PFSK-1 (cell line): ENCODE measurements at regions not wholly inside any gene's neighbourhood (a gene's known extent, or its start where the extent isn't known, plus 50 kb on each side); places are given as distances from the start of the nearest gene placed in this dataset.

Experiments used
- FOXP2 ChIP-seq: optimal IDR thresholded peaks from 2 replicates; pipeline ENCODE3; 2011; ENCODE audit warnings: borderline replicate concordance, control low read depth, inconsistent platforms; ENCODE audit not compliant: insufficient read depth; ENCODE audit errors: extremely low read length, extremely low read depth
- POLR2AphosphoS5 ChIP-seq: IDR thresholded peaks from 2 replicates; pipeline ENCODE4 v1.6.1; 2012; ENCODE audit warnings: low read depth, mild to moderate bottlenecking, control low read depth, low read length, moderate library complexity
- SIN3A ChIP-seq: IDR thresholded peaks from 2 replicates; pipeline ENCODE4 v1.6.1; 2012; ENCODE audit warnings: mild to moderate bottlenecking, low read length, moderate library complexity, borderline replicate concordance; ENCODE audit not compliant: insufficient read depth
- TAF1 ChIP-seq: IDR thresholded peaks from 2 replicates; pipeline ENCODE4 v1.6.1; 2012; ENCODE audit warnings: low read length, control low read depth, borderline replicate concordance; ENCODE audit not compliant: insufficient read depth
- TF ChIP-seq, protein P1 (sequence below), 2 experiments: IDR thresholded peaks; 2 replicates each; pipeline versions ENCODE4 v1.6.1 to v1.8.0; 2011 to 2012; ENCODE audit warnings: low read depth in 2 of 2, low read length in 2 of 2, control low read depth in 1 of 2, inconsistent platforms in 1 of 2, mild to moderate bottlenecking in 1 of 2, moderate library complexity in 1 of 2; ENCODE audit not compliant: insufficient read depth in 1 of 2

- TF ChIP-seq SIN3A (no peak), TAF1 (no peak), FOXP2 (no peak), POLR2AphosphoS5 (no peak)
- TF ChIP-seq, protein P1, sequence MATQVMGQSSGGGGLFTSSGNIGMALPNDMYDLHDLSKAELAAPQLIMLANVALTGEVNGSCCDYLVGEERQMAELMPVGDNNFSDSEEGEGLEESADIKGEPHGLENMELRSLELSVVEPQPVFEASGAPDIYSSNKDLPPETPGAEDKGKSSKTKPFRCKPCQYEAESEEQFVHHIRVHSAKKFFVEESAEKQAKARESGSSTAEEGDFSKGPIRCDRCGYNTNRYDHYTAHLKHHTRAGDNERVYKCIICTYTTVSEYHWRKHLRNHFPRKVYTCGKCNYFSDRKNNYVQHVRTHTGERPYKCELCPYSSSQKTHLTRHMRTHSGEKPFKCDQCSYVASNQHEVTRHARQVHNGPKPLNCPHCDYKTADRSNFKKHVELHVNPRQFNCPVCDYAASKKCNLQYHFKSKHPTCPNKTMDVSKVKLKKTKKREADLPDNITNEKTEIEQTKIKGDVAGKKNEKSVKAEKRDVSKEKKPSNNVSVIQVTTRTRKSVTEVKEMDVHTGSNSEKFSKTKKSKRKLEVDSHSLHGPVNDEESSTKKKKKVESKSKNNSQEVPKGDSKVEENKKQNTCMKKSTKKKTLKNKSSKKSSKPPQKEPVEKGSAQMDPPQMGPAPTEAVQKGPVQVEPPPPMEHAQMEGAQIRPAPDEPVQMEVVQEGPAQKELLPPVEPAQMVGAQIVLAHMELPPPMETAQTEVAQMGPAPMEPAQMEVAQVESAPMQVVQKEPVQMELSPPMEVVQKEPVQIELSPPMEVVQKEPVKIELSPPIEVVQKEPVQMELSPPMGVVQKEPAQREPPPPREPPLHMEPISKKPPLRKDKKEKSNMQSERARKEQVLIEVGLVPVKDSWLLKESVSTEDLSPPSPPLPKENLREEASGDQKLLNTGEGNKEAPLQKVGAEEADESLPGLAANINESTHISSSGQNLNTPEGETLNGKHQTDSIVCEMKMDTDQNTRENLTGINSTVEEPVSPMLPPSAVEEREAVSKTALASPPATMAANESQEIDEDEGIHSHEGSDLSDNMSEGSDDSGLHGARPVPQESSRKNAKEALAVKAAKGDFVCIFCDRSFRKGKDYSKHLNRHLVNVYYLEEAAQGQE (IDR thresholded peaks at IDR 0.05; ENCODE audit: insufficient read depth in 1 of 2, low read depth in 2 of 2, low read length in 2 of 2) = no peak
Observed at GRCh38 chr3:27641888-27642601, 80.1 kb downstream of the EOMES start.

DNA sequence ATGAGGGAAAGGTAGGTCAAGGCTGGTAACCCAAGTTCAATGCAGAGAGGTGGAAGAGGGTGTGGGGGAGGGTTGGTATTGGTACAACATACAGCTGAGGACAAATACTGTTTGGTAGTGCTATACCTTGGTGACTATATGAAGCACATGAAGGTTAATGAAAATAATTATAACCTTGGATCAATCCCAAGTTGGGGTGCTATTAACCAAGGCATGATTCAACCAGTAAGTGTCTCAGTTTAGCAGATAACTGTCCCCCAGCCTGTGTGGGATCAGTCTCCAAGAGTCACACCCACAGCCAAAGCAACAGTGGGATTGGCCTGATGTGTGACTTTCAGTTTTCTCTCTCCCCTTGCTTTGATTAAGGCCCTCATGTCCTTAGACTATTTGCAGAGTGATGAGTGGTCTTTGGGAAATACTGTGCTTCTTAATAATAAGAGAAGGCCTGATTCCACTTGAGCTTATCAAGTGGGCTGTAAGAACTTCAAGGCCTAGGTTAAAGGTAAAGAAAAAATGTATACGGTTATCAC, 80.8 kb downstream of the EOMES start:
- TF ChIP-seq FOXP2 (no peak), SIN3A (no peak), POLR2AphosphoS5 (no peak), TAF1 (no peak)
- TF ChIP-seq, protein P1 (IDR thresholded peaks at IDR 0.05; ENCODE audit: insufficient read depth in 1 of 2, low read depth in 2 of 2, low read length in 2 of 2) = no peak

DNA sequence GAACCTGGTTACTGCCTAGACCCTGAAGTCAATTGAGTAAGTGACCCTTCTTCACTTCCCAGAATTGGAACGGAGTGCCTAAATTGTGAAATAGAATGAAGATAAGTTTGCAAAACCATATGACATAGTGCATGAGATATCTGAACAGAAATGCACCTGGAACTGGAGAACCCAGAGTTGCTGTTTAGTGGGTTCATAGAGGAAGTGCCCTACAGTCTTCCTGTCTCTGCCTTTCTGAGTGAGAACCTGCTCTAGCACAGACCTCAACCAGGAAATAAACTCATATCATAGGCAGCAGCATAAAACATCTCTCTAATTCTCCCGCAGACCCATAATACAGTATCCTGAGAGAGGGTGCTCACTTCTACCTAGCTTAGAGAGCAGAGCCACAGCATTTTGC, 82.9 kb downstream of the EOMES start:
- no peak for TF ChIP-seq FOXP2
- TF ChIP-seq POLR2AphosphoS5 = no peak
- TF ChIP-seq TAF1 = no peak
- TF ChIP-seq SIN3A = no peak
- TF ChIP-seq, protein P1 (IDR thresholded peaks at IDR 0.05; ENCODE audit: insufficient read depth in 1 of 2, low read depth in 2 of 2, low read length in 2 of 2) = no peak

- TF ChIP-seq FOXP2 (no peak), POLR2AphosphoS5 (no peak), SIN3A (no peak), TAF1 (no peak)
- TF ChIP-seq, protein P1 (IDR thresholded peaks at IDR 0.05; ENCODE audit: insufficient read depth in 1 of 2, low read depth in 2 of 2, low read length in 2 of 2) = no peak
Observed at GRCh38 chr3:27638594-27638993, 83.5 kb downstream of the EOMES start.
